Mammary epithelial cell (primary cell): ENCODE measurements at regions not wholly inside any gene's neighbourhood (a gene's known extent, or its start where the extent isn't known, plus 50 kb on each side); places are given as distances from the start of the nearest gene placed in this dataset.

Experiments
- CTCF ChIP-seq, 2 donors: IDR thresholded peaks in 1 of 2; conservative IDR thresholded peaks in 1 of 2; 2 replicates each; pipeline ENCODE4 v1.5.1; 2011 to 2012; ENCODE audit warnings: inconsistent platforms in 2 of 2, low read length in 2 of 2, mild to moderate bottlenecking in 2 of 2, control low read depth in 1 of 2, low read depth in 1 of 2; ENCODE audit not compliant: insufficient read depth in 1 of 2; ENCODE audit errors: extremely low read depth in 1 of 2
- EZH2 ChIP-seq: IDR thresholded peaks from 2 replicates; pipeline ENCODE4 v1.6.1; 2012; ENCODE audit warnings: low read length, inconsistent platforms, borderline replicate concordance

- no peak for TF ChIP-seq EZH2
- TF ChIP-seq CTCF (conservative IDR thresholded peaks at IDR 0.05 in 1 of 2, IDR thresholded peaks at IDR 0.05 in 1 of 2; ENCODE audit: extremely low read depth in 1 of 2, insufficient read depth in 1 of 2, low read depth in 1 of 2, low read length in 2 of 2): no peak
Measured at GRCh38 chr2:224258059-224258458, 143.8 kb downstream of the FAM124B start.
